ENCODE measurements at regions not wholly inside any gene's neighbourhood (a gene's known extent, or its start where the extent isn't known, plus 50 kb on each side); places are given as distances from the start of the nearest gene placed in this dataset.

DNA sequence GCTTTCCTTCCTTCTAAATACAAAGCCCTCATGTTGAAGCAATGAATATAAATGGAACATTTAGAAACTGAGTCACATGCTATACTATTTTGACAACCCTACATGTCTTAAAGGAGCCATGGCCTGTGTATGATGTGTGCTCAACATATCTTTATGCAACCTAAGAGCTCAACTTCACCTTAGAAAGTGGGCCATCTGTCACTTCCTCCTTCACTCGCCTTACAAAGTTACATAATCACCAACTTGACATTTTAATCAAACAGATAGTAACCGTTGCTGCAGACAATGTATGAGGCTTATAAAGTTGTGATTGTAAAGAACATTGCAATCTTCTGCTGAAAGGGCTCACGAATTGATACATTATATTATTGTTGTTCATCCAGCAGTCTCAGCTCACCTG lies 163.6 kb downstream of the SERPINI1 start:
- CTCF ChIA-PET, result interaction anchor here (1.1 kb wide), 1 partner anchor 10 kb away, joined by 3 read pairs; no protein-coding TSS in a partner anchor
- Mint-ChIP-seq H3K27ac (ENCODE audit: low read depth, unreplicated experiment) (no peak overlapping the region), H3K27me3 (ENCODE audit: insufficient read depth, unreplicated experiment) (peaks cover 41% of the 10 kb centered on the region), H3K4me3 (ENCODE audit: unreplicated experiment) (no peak overlapping the region), H3K36me3 (ENCODE audit: insufficient read depth, unreplicated experiment) (no peaks in the 10 kb centered on the region), H3K4me1 (ENCODE audit: insufficient read depth, unreplicated experiment) (no peaks in the 10 kb centered on the region), H3K9me3 (ENCODE audit: unreplicated experiment) (no peaks in the 10 kb centered on the region)
- intact Hi-C loops (cut with micrococcal nuclease), result no loop called here
- POLR2A ChIA-PET, result no interaction called here
- TF ChIP-seq, protein P1, sequence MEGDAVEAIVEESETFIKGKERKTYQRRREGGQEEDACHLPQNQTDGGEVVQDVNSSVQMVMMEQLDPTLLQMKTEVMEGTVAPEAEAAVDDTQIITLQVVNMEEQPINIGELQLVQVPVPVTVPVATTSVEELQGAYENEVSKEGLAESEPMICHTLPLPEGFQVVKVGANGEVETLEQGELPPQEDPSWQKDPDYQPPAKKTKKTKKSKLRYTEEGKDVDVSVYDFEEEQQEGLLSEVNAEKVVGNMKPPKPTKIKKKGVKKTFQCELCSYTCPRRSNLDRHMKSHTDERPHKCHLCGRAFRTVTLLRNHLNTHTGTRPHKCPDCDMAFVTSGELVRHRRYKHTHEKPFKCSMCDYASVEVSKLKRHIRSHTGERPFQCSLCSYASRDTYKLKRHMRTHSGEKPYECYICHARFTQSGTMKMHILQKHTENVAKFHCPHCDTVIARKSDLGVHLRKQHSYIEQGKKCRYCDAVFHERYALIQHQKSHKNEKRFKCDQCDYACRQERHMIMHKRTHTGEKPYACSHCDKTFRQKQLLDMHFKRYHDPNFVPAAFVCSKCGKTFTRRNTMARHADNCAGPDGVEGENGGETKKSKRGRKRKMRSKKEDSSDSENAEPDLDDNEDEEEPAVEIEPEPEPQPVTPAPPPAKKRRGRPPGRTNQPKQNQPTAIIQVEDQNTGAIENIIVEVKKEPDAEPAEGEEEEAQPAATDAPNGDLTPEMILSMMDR (IDR thresholded peaks at IDR 0.05; ENCODE audit: unreplicated experiment), result no peak
- DNase-seq (ENCODE audit: unreplicated experiment), result no peak
- no TSS peak for BruUV-seq (replicated peaks)

DNA sequence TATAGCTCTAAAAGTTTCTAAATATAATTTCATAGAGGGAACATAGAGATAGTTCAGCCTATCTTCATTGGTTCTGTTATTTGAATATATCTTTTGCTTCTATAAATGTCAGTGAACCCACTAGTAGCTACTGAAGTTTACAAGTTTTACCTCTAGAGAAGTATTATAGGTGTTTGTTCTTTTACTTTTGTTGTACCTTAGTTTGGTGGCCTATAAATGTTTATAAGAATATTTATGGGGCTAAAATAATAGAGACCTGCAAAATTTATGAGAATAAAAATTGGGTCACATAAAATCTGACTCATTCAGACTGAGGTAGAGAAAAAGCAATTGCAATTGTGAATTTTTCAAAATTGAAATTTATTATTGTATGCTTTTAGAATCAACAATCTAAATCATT lies 162.6 kb downstream of the SERPINI1 start:
- intact Hi-C loops (cut with micrococcal nuclease), result no loop called here
- Mint-ChIP-seq H3K4me3 (ENCODE audit: unreplicated experiment) (no peak overlapping the region), H3K4me1 (ENCODE audit: insufficient read depth, unreplicated experiment) (no peaks in the 10 kb centered on the region), H3K9me3 (ENCODE audit: unreplicated experiment) (no peaks in the 10 kb centered on the region), H3K27me3 (ENCODE audit: insufficient read depth, unreplicated experiment) (peaks cover 31% of the 10 kb centered on the region), H3K27ac (ENCODE audit: low read depth, unreplicated experiment) (no peak overlapping the region), H3K36me3 (ENCODE audit: insufficient read depth, unreplicated experiment) (no peaks in the 10 kb centered on the region)
- CTCF ChIA-PET, result no interaction called here
- POLR2A ChIA-PET, result no interaction called here
- no TSS peak for BruUV-seq (replicated peaks)
- DNase-seq (ENCODE audit: unreplicated experiment), result no peak
- TF ChIP-seq, protein P1 (IDR thresholded peaks at IDR 0.05; ENCODE audit: unreplicated experiment), result no peak

DNA sequence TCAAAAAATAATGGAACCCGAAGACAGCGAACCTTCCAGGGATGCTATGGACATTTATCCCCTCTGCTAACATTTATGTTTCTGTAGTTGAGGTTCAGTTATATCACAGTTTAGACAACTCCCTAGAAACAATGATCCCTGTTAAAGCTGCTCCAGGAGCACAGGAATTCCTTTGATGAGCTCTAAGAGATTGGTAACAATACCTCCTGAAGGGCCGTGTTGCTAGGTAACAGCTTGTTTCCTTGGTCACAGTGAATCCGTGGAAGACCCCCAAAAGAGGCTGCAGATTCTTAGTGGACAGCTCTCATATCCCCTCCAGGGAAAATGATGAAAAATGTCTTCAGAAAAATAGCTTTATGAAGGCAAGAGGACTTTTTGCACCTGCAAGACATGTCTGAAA lies 160.2 kb downstream of the SERPINI1 start:
- POLR2A ChIA-PET, result no interaction called here
- H3K4me1 Mint-ChIP-seq (ENCODE audit: insufficient read depth, unreplicated experiment), result peaks cover 6% of the 10 kb centered on the region
- CTCF ChIA-PET, result interaction anchor here (0.8 to 1.0 kb wide), 2 partner anchors 35 to 144 kb away, joined by 3 read pairs; no protein-coding TSS in a partner anchor
- TF ChIP-seq, protein P1 (IDR thresholded peaks at IDR 0.05; ENCODE audit: unreplicated experiment), result no peak
- no peak overlapping the region for H3K4me3 Mint-ChIP-seq (ENCODE audit: unreplicated experiment)
- no peaks in the 10 kb centered on the region for H3K36me3 Mint-ChIP-seq (ENCODE audit: insufficient read depth, unreplicated experiment)
- intact Hi-C loops (cut with micrococcal nuclease), result no loop called here
- H3K27me3 Mint-ChIP-seq (ENCODE audit: insufficient read depth, unreplicated experiment), result peaks cover 8% of the 10 kb centered on the region
- no peaks in the 10 kb centered on the region for H3K9me3 Mint-ChIP-seq (ENCODE audit: unreplicated experiment)
- DNase-seq (ENCODE audit: unreplicated experiment), result no peak
- H3K27ac Mint-ChIP-seq (ENCODE audit: low read depth, unreplicated experiment), result no peak overlapping the region
- no TSS peak for BruUV-seq (replicated peaks)

DNA sequence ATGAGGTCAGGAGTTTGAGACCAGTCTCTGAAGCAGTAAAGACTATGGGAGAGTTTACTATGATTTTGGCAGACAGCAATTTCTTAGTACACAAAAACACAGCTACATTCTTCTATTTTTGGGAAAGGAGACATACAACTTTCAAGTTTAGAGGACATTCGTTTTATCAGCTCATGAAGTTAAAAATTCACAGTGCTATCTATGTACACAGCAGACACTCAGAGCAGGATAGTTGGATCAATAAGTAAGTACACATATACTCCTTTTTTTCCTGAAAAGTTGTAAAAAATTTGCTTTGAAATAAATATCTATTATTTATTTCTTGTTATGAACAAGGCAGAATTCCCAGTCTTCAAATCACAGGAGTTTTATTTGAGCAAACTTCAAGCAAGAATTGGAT lies 159.7 kb downstream of the SERPINI1 start:
- H3K27ac Mint-ChIP-seq (ENCODE audit: low read depth, unreplicated experiment), result no peak overlapping the region
- H3K9me3 Mint-ChIP-seq (ENCODE audit: unreplicated experiment), result no peaks in the 10 kb centered on the region
- DNase-seq (ENCODE audit: unreplicated experiment), result no peak
- no TSS peak for BruUV-seq (replicated peaks)
- peaks cover 6% of the 10 kb centered on the region for H3K4me1 Mint-ChIP-seq (ENCODE audit: insufficient read depth, unreplicated experiment)
- ChIA-PET POLR2A (no interaction called here), CTCF (interaction anchor here (0.6 to 1.0 kb wide), 4 partner anchors 14 to 145 kb away, joined by 3 read pairs; no protein-coding TSS in a partner anchor)
- TF ChIP-seq, protein P1 (IDR thresholded peaks at IDR 0.05; ENCODE audit: unreplicated experiment), result no peak
- no peaks in the 10 kb centered on the region for H3K36me3 Mint-ChIP-seq (ENCODE audit: insufficient read depth, unreplicated experiment)
- peaks cover 3% of the 10 kb centered on the region for H3K27me3 Mint-ChIP-seq (ENCODE audit: insufficient read depth, unreplicated experiment)
- intact Hi-C loops (cut with micrococcal nuclease), result no loop called here
- no peak overlapping the region for H3K4me3 Mint-ChIP-seq (ENCODE audit: unreplicated experiment)

All from MCF 10A (cell line).